Spleen (tissue), 7 donors: ENCODE measurements at regions not wholly inside any gene's neighbourhood (a gene's known extent, or its start where the extent isn't known, plus 50 kb on each side); places are given as distances from the start of the nearest gene placed in this dataset.

Experiments
- POLR2A ChIP-seq, 3 donors: fragments of 450-650 bp; IDR thresholded peaks; one replicate each; pipeline ENCODE4 v1.5.1; 2017; ENCODE audit warnings: antibody characterized with exemption in 3 of 3, mild to moderate bottlenecking in 1 of 3
- TF ChIP-seq, protein P1 (sequence below), 11 experiments: fragments of 200-600 bp in 7 of 11; fragments of 450-650 bp in 4 of 11; sonication (generic) in 4 of 11; IDR thresholded peaks in 8 of 11; conservative IDR thresholded peaks in 3 of 11; 1 replicate in 7 of 11; 2 replicates in 4 of 11; pipeline versions ENCODE4 v1.4.0 to v1.8.0; 2016 to 2021; ENCODE audit warnings: antibody characterized with exemption in 11 of 11, inconsistent platforms in 4 of 11, mild to moderate bottlenecking in 1 of 11
- donor health status: DM: no; HTN: no; CAD: no; lungs with moderate emphysema.
- donor health status: DM: no; HTN: no; CAD: no.
- donor health status: DM: no; HTN: no; CAD: no.

DNA sequence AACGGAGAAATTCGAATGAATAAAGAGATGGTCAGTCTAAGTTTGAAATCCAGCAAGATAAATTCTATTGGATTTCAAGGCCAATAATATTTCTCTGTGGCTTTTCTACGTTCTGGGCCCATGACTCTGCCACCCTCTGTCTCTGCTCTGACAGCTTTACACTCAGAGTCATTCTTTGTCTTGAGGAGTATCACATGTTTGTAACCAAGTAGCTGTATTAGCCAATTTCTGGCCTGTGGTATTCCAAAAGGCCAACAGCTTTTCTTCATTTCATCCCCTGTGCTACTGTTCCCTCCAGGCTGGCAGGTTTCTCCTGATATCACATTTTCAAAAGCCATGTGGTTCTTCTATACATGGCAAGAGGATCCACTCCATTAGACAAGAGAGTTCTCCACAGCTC lies 324.1 kb upstream of the CNTN4 start:
- TF ChIP-seq, protein P1, sequence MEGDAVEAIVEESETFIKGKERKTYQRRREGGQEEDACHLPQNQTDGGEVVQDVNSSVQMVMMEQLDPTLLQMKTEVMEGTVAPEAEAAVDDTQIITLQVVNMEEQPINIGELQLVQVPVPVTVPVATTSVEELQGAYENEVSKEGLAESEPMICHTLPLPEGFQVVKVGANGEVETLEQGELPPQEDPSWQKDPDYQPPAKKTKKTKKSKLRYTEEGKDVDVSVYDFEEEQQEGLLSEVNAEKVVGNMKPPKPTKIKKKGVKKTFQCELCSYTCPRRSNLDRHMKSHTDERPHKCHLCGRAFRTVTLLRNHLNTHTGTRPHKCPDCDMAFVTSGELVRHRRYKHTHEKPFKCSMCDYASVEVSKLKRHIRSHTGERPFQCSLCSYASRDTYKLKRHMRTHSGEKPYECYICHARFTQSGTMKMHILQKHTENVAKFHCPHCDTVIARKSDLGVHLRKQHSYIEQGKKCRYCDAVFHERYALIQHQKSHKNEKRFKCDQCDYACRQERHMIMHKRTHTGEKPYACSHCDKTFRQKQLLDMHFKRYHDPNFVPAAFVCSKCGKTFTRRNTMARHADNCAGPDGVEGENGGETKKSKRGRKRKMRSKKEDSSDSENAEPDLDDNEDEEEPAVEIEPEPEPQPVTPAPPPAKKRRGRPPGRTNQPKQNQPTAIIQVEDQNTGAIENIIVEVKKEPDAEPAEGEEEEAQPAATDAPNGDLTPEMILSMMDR (IDR thresholded peaks at IDR 0.05 in 8 of 11, conservative IDR thresholded peaks at IDR 0.05 in 3 of 11) = no peak
- TF ChIP-seq POLR2A (IDR thresholded peaks at IDR 0.05) = no peak
